ENCODE measurements at regions not wholly inside any gene's neighbourhood (a gene's known extent, or its start where the extent isn't known, plus 50 kb on each side); places are given as distances from the start of the nearest gene placed in this dataset.
A peak's percentile ranks its signal among the peaks of the same experiment; 100 is the strongest.

- intact Hi-C loops (cut with DNase I): no loop called here
- Histone ChIP-seq H3K36me3 (no peaks in the 10 kb centered on the region), H3K4me3 (replicated peaks in 1 of 3) (no peak overlapping the region), H3K27ac (no peak overlapping the region), H3K9me3 (no peaks in the 10 kb centered on the region), H3K4me1 (no peaks in the 10 kb centered on the region), H3K27me3 (no peaks in the 10 kb centered on the region)
- no peak for DNase-seq
- TF ChIP-seq CTCF (IDR thresholded peaks at IDR 0.05) (no peak), POLR2A (IDR thresholded peaks at IDR 0.05) (no peak)
- 95% methylated on average over 4 of the region's 4 CpGs for WGBS, 2 donors
These were observed 167.2 kb downstream of the SS18 start for GRCh38 chr18:25923193-25923592.

GRCh38 chr18:25921677-25922421 lies 168.6 kb downstream of the SS18 start:
- 86 to 88% methylated on average over 13 of the region's 13 CpGs for WGBS, 2 donors
- H3K27me3 ChIP-seq: no peaks in the 10 kb centered on the region
- H3K9me3 ChIP-seq: no peaks in the 10 kb centered on the region
- DNase-seq: peak in 1 of 2 donors; percentile 2
- H3K4me3 ChIP-seq (replicated peaks in 1 of 3): no peak overlapping the region
- TF ChIP-seq POLR2A (IDR thresholded peaks at IDR 0.05) (no peak), CTCF (IDR thresholded peaks at IDR 0.05) (peak in 1 of 6 experiments; percentile 4)
- intact Hi-C loops (cut with DNase I): no loop called here
- no peak overlapping the region for H3K27ac ChIP-seq
- no peaks in the 10 kb centered on the region for H3K4me1 ChIP-seq
- no peaks in the 10 kb centered on the region for H3K36me3 ChIP-seq

- Histone ChIP-seq H3K4me3 (replicated peaks in 1 of 3) (no peak overlapping the region), H3K4me1 (no peaks in the 10 kb centered on the region), H3K27me3 (no peaks in the 10 kb centered on the region), H3K27ac (no peak overlapping the region), H3K36me3 (no peaks in the 10 kb centered on the region), H3K9me3 (no peaks in the 10 kb centered on the region)
- TF ChIP-seq POLR2A (IDR thresholded peaks at IDR 0.05) (no peak), CTCF (IDR thresholded peaks at IDR 0.05) (no peak)
- no peak for DNase-seq
- WGBS, 2 donors: 86 to 88% methylated on average over 4 of the region's 4 CpGs
- intact Hi-C loops (cut with DNase I): no loop called here
These were observed 174.5 kb downstream of the SS18 start for GRCh38 chr18:25915907-25916306.

- TF ChIP-seq CTCF (IDR thresholded peaks at IDR 0.05) (no peak), POLR2A (IDR thresholded peaks at IDR 0.05) (no peak)
- H3K4me1 ChIP-seq: no peaks in the 10 kb centered on the region
- DNase-seq: no peak
- no peaks in the 10 kb centered on the region for H3K27me3 ChIP-seq
- no peak overlapping the region for H3K27ac ChIP-seq
- intact Hi-C loops (cut with DNase I): no loop called here
- H3K36me3 ChIP-seq: no peaks in the 10 kb centered on the region
- H3K9me3 ChIP-seq: no peaks in the 10 kb centered on the region
- H3K4me3 ChIP-seq (replicated peaks in 1 of 3): no peak overlapping the region
- WGBS, 2 donors: 63 to 71% methylated on average over 2 of the region's 2 CpGs
These were observed 191.4 kb downstream of the SS18 start for GRCh38 chr18:25898965-25899364.

GRCh38 chr18:25896956-25897355 lies 193.5 kb downstream of the SS18 start:
- DNase-seq: no peak
- intact Hi-C loops (cut with DNase I): no loop called here
- H3K9me3 ChIP-seq: no peaks in the 10 kb centered on the region
- no peak for TF ChIP-seq POLR2A (IDR thresholded peaks at IDR 0.05)
- no peak for TF ChIP-seq CTCF (IDR thresholded peaks at IDR 0.05)
- H3K4me3 ChIP-seq (replicated peaks in 1 of 3): no peak overlapping the region
- H3K4me1 ChIP-seq: no peaks in the 10 kb centered on the region
- no peaks in the 10 kb centered on the region for H3K36me3 ChIP-seq
- H3K27me3 ChIP-seq: no peaks in the 10 kb centered on the region
- WGBS, 2 donors: 71 to 83% methylated on average over 4 of the region's 4 CpGs
- no peak overlapping the region for H3K27ac ChIP-seq

Data from thyroid gland (tissue), 4 donors.